ENCODE measurements at regions not wholly inside any gene's neighbourhood (a gene's known extent, or its start where the extent isn't known, plus 50 kb on each side); places are given as distances from the start of the nearest gene placed in this dataset.

DNA sequence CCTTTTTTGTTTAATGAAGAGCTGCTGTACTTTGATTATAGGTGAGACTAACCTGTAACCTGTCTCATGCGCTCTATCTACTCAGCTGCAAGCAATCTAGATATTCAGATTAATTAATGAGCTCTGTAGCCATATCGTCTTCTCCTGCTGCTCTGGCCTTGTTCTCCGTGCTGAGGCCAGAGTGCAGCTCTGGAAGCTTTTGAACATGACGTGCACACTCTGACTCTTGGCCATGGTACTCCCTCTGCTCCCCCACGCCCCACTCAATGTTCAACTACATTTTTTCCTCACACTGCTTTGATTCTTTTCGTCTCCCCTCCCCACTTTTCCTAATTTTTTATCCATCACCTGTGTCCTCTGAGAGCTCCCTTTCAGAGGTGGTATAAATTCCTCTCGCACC lies 751.8 kb downstream of the FGF9 start:
- no peak overlapping the region for H4K5ac ChIP-seq (ENCODE audit: insufficient read length, low read depth, low read length)
- H3K79me2 ChIP-seq (ENCODE audit: control insufficient read depth in 1 of 2, insufficient read depth in 2 of 2, low read length in 2 of 2) = no peaks in the 10 kb centered on the region
- WGBS, 2 experiments (ENCODE audit: extremely low coverage in 1 of 2, insufficient coverage in 1 of 2, insufficient read length in 1 of 2, insufficient replicate concordance in 2 of 2, low coverage in 1 of 2, low lambda C conversion rate in 2 of 2, missing lambda C conversion rate in 1 of 2) = 98 to 100% methylated on average over 1 to 7 of the region's 7 CpGs
- ChIA-PET POLR2A (ENCODE audit: partially characterized antibody) (no interaction called here), CTCF (ENCODE audit: partially characterized antibody) (no interaction called here)
- H2AFZ ChIP-seq (ENCODE audit: low read length) = no peak overlapping the region
- H3K14ac ChIP-seq (ENCODE audit: insufficient read length) = no peak overlapping the region
- no peak overlapping the region for H2AK5ac ChIP-seq (ENCODE audit: low read depth, low read length)
- H3K79me1 ChIP-seq (ENCODE audit: low read depth, low read length) = no peaks in the 10 kb centered on the region
- no peak overlapping the region for H3K4me2 ChIP-seq (ENCODE audit: insufficient read depth in 1 of 2, low read depth in 2 of 2, low read length in 2 of 2)
- no peaks in the 10 kb centered on the region for H3K27me3 ChIP-seq (replicated peaks in 1 of 4; ENCODE audit: control insufficient read depth in 3 of 4, extremely low read depth in 1 of 4, insufficient read depth in 3 of 4, low read length in 3 of 4)
- no peak for FAIRE-seq
- H2BK12ac ChIP-seq (ENCODE audit: low read depth, low read length) = no peak overlapping the region
- no peak overlapping the region for H3K27ac ChIP-seq (ENCODE audit: low read depth, low read length)
- no peak overlapping the region for H2BK20ac ChIP-seq (ENCODE audit: low read length)
- H2BK5ac ChIP-seq (ENCODE audit: low read depth, low read length) = no peak overlapping the region
- no peak overlapping the region for H3K18ac ChIP-seq (ENCODE audit: extremely low read depth, low read length)
- H4K20me1 ChIP-seq (replicated peaks in 1 of 2; ENCODE audit: control insufficient read depth in 1 of 2, insufficient read depth in 2 of 2, low read length in 2 of 2) = no peaks in the 10 kb centered on the region
- no peaks in the 10 kb centered on the region for H3K4me1 ChIP-seq (replicated peaks in 1 of 4; ENCODE audit: control insufficient read depth in 3 of 4, insufficient read depth in 4 of 4, low read length in 3 of 4)
- no peak overlapping the region for H3K4ac ChIP-seq (replicated peaks; ENCODE audit: insufficient read length, low read depth, low read length)
- no peak overlapping the region for H3K23ac ChIP-seq (ENCODE audit: insufficient read length)
- H4K8ac ChIP-seq (ENCODE audit: extremely low read depth, insufficient read depth, low read length) = no peak overlapping the region
- H3K36me3 ChIP-seq (ENCODE audit: control insufficient read depth in 2 of 4, insufficient read depth in 4 of 4, low read length in 3 of 4) = no peaks in the 10 kb centered on the region
- no peak overlapping the region for H3K4me3 ChIP-seq (ENCODE audit: extremely low read depth in 1 of 4, insufficient read depth in 2 of 4, low read depth in 3 of 4, low read length in 4 of 4)
- no peak overlapping the region for H3K9ac ChIP-seq (replicated peaks in 1 of 4; ENCODE audit: extremely low read depth in 1 of 4, low read depth in 3 of 4, low read length in 3 of 4)
- no peak overlapping the region for H2BK120ac ChIP-seq (replicated peaks; ENCODE audit: low read depth, low read length)
- no peak overlapping the region for H2BK15ac ChIP-seq (ENCODE audit: low read length)
- no peaks in the 10 kb centered on the region for H3K9me3 ChIP-seq (ENCODE audit: insufficient read depth in 2 of 2, low read depth in 1 of 2, low read length in 1 of 2)
- H3K56ac ChIP-seq (replicated peaks; ENCODE audit: insufficient read length, low read depth, low read length) = no peak overlapping the region
- no peak overlapping the region for H4K91ac ChIP-seq (replicated peaks; ENCODE audit: insufficient read length, low read length)
- no peaks in the 10 kb centered on the region for H3K23me2 ChIP-seq (ENCODE audit: low read depth, low read length)
- no peak for DNase-seq (ENCODE audit: low read depth in 1 of 2, low spot score in 2 of 2)
- TF ChIP-seq BACH1 (IDR thresholded peaks at IDR 0.05; ENCODE audit: low read length) = no peak
- no peak for TF ChIP-seq CREB1 (IDR thresholded peaks at IDR 0.05)
- no peak for TF ChIP-seq EP300 (IDR thresholded peaks at IDR 0.05; ENCODE audit: borderline replicate concordance in 1 of 2, low read depth in 2 of 2, low read length in 2 of 2)
- TF ChIP-seq NRF1 (IDR thresholded peaks at IDR 0.05; ENCODE audit: low read depth, low read length) = no peak
- TF ChIP-seq TAF1 (IDR thresholded peaks at IDR 0.05; ENCODE audit: low read depth, low read length) = no peak
- TF ChIP-seq MAFK (IDR thresholded peaks at IDR 0.05; ENCODE audit: low read depth, low read length) = no peak
- TF ChIP-seq RXRA (IDR thresholded peaks at IDR 0.05; ENCODE audit: insufficient read depth, low read depth, low read length) = no peak
- no peak for TF ChIP-seq SRF (IDR thresholded peaks at IDR 0.05; ENCODE audit: low read depth, low read length)
- TF ChIP-seq POLR2A (IDR thresholded peaks at IDR 0.05; ENCODE audit: control extremely low read depth in 1 of 2, low read depth in 2 of 2, low read length in 2 of 2) = no peak
- no peak for TF ChIP-seq TAF7 (optimal IDR thresholded peaks at IDR 0.05; ENCODE audit: borderline replicate concordance, low read depth, low read length)
- TF ChIP-seq POU5F1 (IDR thresholded peaks at IDR 0.05; ENCODE audit: low read depth, low read length) = no peak
- no peak for TF ChIP-seq SIN3A (conservative IDR thresholded peaks at IDR 0.05 in 1 of 2, IDR thresholded peaks at IDR 0.05 in 1 of 2; ENCODE audit: low read depth in 1 of 2, low read length in 2 of 2)
- TF ChIP-seq NANOG (IDR thresholded peaks at IDR 0.05; ENCODE audit: insufficient read depth, low read depth, low read length, poor library complexity, severe bottlenecking) = no peak
- TF ChIP-seq KDM1A (IDR thresholded peaks at IDR 0.05; ENCODE audit: borderline replicate concordance, low read length) = no peak
- no peak for TF ChIP-seq CBX5 (IDR thresholded peaks at IDR 0.05; ENCODE audit: low read depth, low read length)
- TF ChIP-seq BCL11A (IDR thresholded peaks at IDR 0.05; ENCODE audit: low read depth in 2 of 2, low read length in 2 of 2) = no peak
- TF ChIP-seq CHD2 (IDR thresholded peaks at IDR 0.05; ENCODE audit: low read length) = no peak
